DND-41 (cell line): ENCODE measurements at regions not wholly inside any gene's neighbourhood (a gene's known extent, or its start where the extent isn't known, plus 50 kb on each side); places are given as distances from the start of the nearest gene placed in this dataset.

Source experiments
- ATAC-seq: fragments of 200-7000 bp; cut with Tn5 transposase; 3 replicates; pipeline ENCODE4 v1.9.1; 2021; ENCODE audit warnings: low read depth; ENCODE audit not compliant: insufficient read depth
- DNase-seq: peaks from one replicate; pipeline ENCODE4 v3.0.0-alpha.2; 2020
- H2AFZ ChIP-seq: 2 replicates; pipeline ENCODE4 v1.6.0; 2012; ENCODE audit warnings: low read depth, low read length
- H3K27ac ChIP-seq: 2 replicates; pipeline ENCODE4 v1.5.1; 2012; ENCODE audit warnings: low read length, inconsistent platforms
- H3K27me3 ChIP-seq: fragments of 200-600 bp; sonication (generic); 2 replicates; pipeline ENCODE4 v1.6.0; 2012; ENCODE audit warnings: low read length, mild to moderate bottlenecking, inconsistent platforms; ENCODE audit not compliant: insufficient read depth, poor library complexity
- H3K36me3 ChIP-seq: 2 replicates; pipeline ENCODE4 v1.5.1; 2012; ENCODE audit warnings: low read length, inconsistent platforms; ENCODE audit not compliant: insufficient read depth
- H3K4me1 ChIP-seq: 2 replicates; pipeline ENCODE4 v1.5.1; 2012; ENCODE audit warnings: mild to moderate bottlenecking, low read length; ENCODE audit not compliant: insufficient read depth
- H3K4me2 ChIP-seq: 2 replicates; pipeline ENCODE4 v1.6.0; 2012; ENCODE audit warnings: mild to moderate bottlenecking, moderate library complexity, low read length, inconsistent platforms; ENCODE audit not compliant: insufficient read depth
- H3K4me3 ChIP-seq, 2 experiments: fragments of 200-600 bp in 1 of 2; shearing (Covaris generic) in 1 of 2; 2 replicates each; pipeline ENCODE4 v1.5.1; 2012 to 2016; ENCODE audit warnings: inconsistent platforms in 2 of 2, low read length in 2 of 2, mild to moderate bottlenecking in 2 of 2, low read depth in 1 of 2, moderate library complexity in 1 of 2
- H3K79me2 ChIP-seq: 2 replicates; pipeline ENCODE4 v1.6.0; 2012; ENCODE audit warnings: low read length, inconsistent platforms; ENCODE audit not compliant: insufficient read depth
- H3K9ac ChIP-seq: 2 replicates; pipeline ENCODE4 v1.6.0; 2012; ENCODE audit warnings: low read depth, mild to moderate bottlenecking, inconsistent platforms, low read length, moderate library complexity
- H3K9me3 ChIP-seq: 2 replicates; pipeline ENCODE4 v1.5.1; 2012; ENCODE audit warnings: low read length, moderate library complexity, mild to moderate bottlenecking, inconsistent platforms; ENCODE audit not compliant: insufficient read depth, severe bottlenecking
- H4K20me1 ChIP-seq: 2 replicates; pipeline ENCODE4 v1.6.0; 2012; ENCODE audit warnings: low read length; ENCODE audit not compliant: insufficient read depth
- CTCF ChIP-seq: IDR thresholded peaks from 2 replicates; pipeline ENCODE4 v1.5.1; 2012; ENCODE audit warnings: borderline replicate concordance, low read length, moderate library complexity, mild to moderate bottlenecking; ENCODE audit not compliant: poor library complexity, severe bottlenecking; ENCODE audit errors: extremely low read depth
- EZH2 ChIP-seq: IDR thresholded peaks from 3 replicates; pipeline ENCODE4 v1.6.1; 2012; ENCODE audit warnings: borderline replicate concordance, low read depth, mild to moderate bottlenecking, moderate library complexity, low read length, inconsistent platforms; ENCODE audit not compliant: severe bottlenecking

DNA sequence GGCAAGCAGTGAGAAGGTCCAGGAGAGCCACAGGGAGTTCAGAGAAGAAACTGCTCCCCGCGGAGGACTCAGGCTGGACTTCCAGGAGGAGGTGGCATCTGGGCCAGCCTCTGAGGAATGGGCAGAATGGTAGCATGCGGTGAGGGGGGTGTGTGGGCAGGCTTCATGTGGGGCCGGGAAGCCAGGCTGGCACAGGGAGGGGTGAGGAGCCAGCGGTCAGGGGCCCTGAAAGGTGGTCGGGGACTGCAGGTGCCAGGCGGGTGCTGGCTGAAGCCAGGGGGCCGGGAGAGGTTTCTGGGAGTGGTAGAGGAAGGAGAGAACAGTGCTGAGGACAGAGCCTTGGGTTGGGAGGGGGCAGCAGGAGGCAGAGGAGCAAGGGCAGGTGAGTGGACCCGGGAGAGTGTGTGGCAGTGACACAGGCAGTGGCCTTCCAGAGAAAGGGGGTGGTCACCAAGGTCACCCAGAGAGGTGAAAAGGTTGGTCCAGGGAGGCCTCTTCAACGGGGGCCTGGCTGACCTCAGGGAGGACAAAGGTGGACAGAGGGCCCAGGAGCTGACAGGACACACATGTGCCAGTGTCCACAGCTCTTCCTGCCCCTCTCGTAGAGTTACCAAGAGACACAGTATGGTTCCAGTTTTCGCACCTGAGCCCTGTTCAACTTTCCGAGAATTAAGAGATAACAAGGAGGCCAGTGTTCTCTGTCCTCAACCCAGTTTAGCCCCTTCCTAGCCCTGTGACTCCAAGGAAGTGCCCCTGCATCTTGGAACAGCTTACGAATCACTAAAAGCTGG, 101.2 kb upstream of the ASB18 start:
- TF ChIP-seq EZH2 = no peak
- no peak for TF ChIP-seq CTCF
- peaks cover 22% of the 10 kb centered on the region for H3K4me1 ChIP-seq
- no peak for DNase-seq
- no peaks in the 10 kb centered on the region for H3K36me3 ChIP-seq
- peaks cover 73% of the 10 kb centered on the region for H3K27me3 ChIP-seq
- ATAC-seq = no peak
- no peak overlapping the region for H3K4me3 ChIP-seq
- no peaks in the 10 kb centered on the region for H3K9me3 ChIP-seq
- peaks cover 16% of the 10 kb centered on the region for H4K20me1 ChIP-seq
- no peaks in the 10 kb centered on the region for H3K79me2 ChIP-seq
- H3K9ac ChIP-seq = no peak overlapping the region
- no peak overlapping the region for H3K27ac ChIP-seq
- H3K4me2 ChIP-seq = no peak overlapping the region
- H2AFZ ChIP-seq = no peak overlapping the region

- DNase-seq (no peak), ATAC-seq (peak; percentile 34)
- Histone ChIP-seq H3K27me3 (peaks cover 70% of the 10 kb centered on the region), H4K20me1 (peaks cover 16% of the 10 kb centered on the region), H3K79me2 (no peaks in the 10 kb centered on the region), H3K4me2 (no peak overlapping the region), H3K4me1 (peaks cover 22% of the 10 kb centered on the region), H3K36me3 (no peaks in the 10 kb centered on the region), H3K27ac (no peak overlapping the region), H3K4me3 (no peak overlapping the region), H3K9me3 (no peaks in the 10 kb centered on the region), H3K9ac (no peak overlapping the region), H2AFZ (no peak overlapping the region)
- TF ChIP-seq CTCF = no peak
- TF ChIP-seq EZH2 = no peak
Measured at GRCh38 chr2:236366049-236366387, 101.8 kb upstream of the ASB18 start.

GRCh38 chr2:236366397-236366796, 102.2 kb upstream of the ASB18 start:
- TF ChIP-seq EZH2 (no peak), CTCF (no peak)
- Histone ChIP-seq H3K9me3 (no peaks in the 10 kb centered on the region), H2AFZ (no peak overlapping the region), H3K9ac (no peak overlapping the region), H3K79me2 (no peaks in the 10 kb centered on the region), H3K27me3 (peaks cover 70% of the 10 kb centered on the region), H3K4me2 (peak overlapping the region; percentile 51; the same call in 1 of the 2 replicates), H3K27ac (no peak overlapping the region), H3K4me1 (peaks cover 22% of the 10 kb centered on the region), H3K36me3 (no peaks in the 10 kb centered on the region), H4K20me1 (peaks cover 16% of the 10 kb centered on the region), H3K4me3 (0 out of 4 replicates have a peak overlapping the region, but pooled peaks of 1 of the 2 experiments have one; percentile 10)
- peak; percentile 98 for ATAC-seq
- peak; percentile 78 for DNase-seq
